Activated CD4-positive, alpha-beta T cell treated with anti-CD3 and anti-CD28 coated beads for 48 hours (primary cell): ENCODE measurements at regions not wholly inside any gene's neighbourhood (a gene's known extent, or its start where the extent isn't known, plus 50 kb on each side); places are given as distances from the start of the nearest gene placed in this dataset.
"Not testable (repeated sequence)": the region's sequence is repeated elsewhere in the genome, so short reads cannot be mapped to it uniquely, and the experiment has no call there.

Experiments used
- DNase-seq: peaks from one replicate; pipeline ENCODE4 v3.0.0-alpha.2; 2020

DNA sequence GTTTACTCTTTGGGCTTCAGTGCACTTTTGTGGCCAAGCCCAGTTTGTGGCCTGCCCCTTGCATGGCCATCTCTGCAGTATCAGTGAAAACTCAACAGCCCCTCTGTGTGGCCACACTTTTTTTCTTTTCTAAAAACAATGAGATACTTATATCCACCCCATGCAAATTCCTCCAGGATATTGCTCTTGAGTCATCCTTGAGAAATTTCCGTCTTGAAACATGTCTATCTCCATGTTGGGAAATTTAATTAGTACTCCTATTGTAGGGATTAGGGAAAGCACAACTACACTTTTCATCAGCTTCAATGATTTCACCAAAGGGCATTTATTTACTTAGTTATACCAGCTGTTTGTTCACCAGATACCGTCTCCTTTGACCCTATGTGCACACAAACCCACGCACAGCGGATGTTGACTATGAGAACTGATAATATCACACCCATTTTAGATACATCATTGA is 993.1 kb downstream of the TSN start:
- no peak for DNase-seq

- no peak for DNase-seq
Measured at GRCh38 chr2:122749405-122749804, 994.0 kb downstream of the TSN start.

DNA sequence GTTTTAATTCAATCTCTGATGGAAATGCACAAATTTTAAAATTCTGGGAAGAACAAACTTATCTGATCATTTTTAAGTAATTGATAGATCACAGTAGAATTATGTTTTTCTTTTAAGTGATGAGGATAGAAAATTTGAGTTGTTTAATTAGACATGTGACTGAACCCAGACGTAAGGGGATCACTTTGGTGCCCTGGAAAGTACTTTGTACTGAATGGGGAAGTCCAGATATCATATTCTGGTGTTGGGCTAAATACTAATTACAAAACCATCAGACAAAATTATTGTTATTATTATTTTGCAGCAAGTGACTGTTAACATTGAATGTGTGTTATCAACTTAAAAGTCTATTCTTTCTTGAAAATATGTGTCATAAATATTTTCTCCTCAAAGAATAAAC is 994.6 kb downstream of the TSN start:
- no peak for DNase-seq

GRCh38 chr2:122750808-122751207 is 995.4 kb downstream of the TSN start:
- DNase-seq, result no peak

DNA sequence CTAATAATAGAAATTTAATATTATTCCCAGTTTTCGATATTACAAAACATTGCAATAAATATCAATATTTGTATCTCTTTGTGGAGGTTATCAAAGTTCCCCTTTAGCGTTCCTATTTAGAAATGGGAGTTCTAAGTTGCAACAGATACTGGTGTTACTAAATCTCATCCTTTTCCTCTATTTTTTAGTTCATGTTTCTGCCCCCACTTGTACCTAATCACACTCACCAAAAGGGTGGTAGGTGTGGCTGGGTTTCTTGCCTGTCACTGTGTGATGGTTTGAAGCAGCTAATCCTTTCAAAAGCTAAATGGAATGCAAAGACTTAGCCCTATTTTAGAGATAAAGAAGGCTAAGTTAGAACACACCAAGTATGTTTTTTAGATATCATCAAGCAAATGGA is 997.9 kb downstream of the TSN start:
- DNase-seq, result no peak

GRCh38 chr2:122754561-122754960 is 999.1 kb downstream of the TSN start:
- DNase-seq, result no peak

- DNase-seq, result no peak
Measured at GRCh38 chr2:122755281-122755780, 999.9 kb downstream of the TSN start.

GRCh38 chr2:122758967-122759366 is 1003.5 kb downstream of the TSN start:
- DNase-seq, result no peak

DNA sequence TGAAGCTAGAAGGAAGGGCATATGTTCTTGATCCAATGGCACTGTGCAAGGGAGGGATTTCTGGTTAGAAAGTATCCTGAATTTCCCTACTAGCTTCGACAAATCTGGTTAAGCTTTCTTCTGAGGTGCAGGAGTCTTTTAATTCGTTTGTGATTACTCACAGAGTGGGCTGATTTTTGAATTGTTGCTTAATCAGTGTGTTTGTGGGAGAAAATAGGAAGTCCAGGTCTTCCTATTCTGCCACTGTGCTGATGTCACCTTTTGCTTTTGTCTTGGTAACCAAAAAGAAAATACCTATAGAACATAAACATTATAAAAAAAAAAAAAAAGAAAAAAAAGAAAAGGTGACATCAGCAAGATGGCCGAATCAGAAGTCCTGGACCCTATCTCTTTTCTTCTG is 1008.6 kb downstream of the TSN start:
- no peak for DNase-seq

GRCh38 chr2:122780251-122780650 is 1024.8 kb downstream of the TSN start:
- no peak for DNase-seq

GRCh38 chr2:122794100-122794499 is 1038.6 kb downstream of the TSN start:
- DNase-seq, result no peak

GRCh38 chr2:122795763-122796162 is 1040.3 kb downstream of the TSN start:
- no peak for DNase-seq

DNA sequence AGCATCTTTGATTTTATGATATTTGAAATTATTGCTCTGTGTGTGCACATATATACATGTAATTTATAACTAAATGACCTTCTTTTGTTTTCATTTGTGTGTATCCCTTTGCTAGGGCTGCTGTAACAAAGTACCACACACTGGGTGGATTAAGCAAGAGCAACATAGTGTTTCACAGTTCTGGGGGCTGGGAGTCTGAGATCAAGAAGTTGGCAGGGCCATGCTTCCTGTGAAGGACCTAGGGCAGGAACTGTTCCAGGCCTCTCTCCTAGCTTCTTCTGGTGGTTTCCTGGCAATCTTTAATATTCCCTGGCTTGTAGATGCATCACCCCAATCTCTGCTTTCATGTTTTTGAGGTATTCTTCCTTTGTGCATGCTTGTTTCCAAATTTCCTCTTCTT is 1043.9 kb downstream of the TSN start:
- DNase-seq, result no peak

- no peak for DNase-seq
Measured at GRCh38 chr2:122800781-122801180, 1045.3 kb downstream of the TSN start.

DNA sequence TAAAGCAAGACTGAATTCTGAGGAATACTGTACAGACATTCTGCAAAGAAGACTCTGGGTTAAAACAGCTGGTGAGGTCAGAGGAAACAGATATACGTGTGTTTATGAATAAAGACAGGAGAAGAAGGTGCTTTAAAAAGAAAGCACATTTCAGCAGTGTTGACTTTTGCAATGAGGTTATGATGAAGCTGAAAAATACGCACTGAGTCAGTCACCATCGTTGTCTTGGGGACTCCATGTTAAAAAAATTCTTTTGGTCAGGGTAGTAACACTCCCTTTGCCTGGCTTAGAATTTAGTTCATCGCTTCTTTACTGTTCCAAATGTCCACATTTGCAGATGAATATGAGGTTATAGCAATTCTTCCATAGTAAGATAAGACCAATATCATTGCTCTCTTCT is 1049.0 kb downstream of the TSN start:
- DNase-seq, result no peak

GRCh38 chr2:122805346-122805745 is 1049.9 kb downstream of the TSN start:
- no peak for DNase-seq

DNA sequence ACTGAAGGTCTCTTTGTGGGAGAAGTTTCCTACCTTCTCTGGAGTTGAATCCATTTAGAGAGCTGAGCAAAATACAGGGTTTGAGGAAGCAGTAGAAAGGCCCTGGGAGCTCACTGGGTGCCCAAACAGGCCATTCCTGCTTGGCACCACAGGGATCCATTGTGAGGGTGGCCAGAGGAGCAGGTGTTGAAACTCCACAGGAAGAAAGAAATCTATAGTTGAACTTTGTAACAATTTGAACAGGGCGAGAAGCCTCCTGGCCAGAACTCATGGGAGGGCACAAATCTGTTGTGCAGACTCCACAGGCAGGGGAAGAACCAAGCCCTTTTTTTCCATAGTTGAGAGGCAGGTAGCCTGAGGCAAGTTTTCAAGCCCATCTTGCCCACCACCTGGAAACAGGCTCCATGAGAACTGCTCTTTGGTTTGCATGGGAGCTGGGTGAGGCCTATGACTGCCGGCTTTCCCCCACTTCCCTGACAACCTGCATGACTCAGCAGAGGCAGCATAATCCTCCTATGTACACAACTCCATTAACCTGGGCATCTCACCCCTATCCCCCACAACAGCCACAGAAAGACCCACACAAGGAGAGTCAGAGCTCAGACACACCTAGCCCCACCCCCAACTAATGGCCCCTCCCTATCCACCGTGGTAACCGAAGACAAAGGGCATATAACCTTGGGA is 1053.0 kb downstream of the TSN start:
- DNase-seq, result no peak

GRCh38 chr2:122812214-122812613 is 1056.8 kb downstream of the TSN start:
- not testable (repeated sequence) for DNase-seq

DNA sequence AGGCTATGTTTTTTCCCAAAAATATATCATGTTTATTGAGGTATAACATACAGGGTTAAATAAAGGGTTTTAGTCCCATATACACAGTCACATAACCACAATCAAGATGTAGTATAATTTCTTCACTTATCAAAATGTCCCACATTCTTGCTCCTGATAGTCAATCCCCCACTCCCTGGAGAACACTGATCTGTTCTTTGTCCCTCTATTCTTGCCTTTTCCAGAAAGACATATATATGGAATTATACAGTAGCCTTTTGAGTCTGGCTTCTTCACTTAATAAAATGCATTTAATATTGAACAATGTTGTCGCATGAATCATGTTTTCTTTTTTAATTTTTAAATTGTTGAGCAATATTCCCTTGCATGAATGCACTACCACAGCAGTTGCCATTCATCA is 1059.7 kb downstream of the TSN start:
- no peak for DNase-seq

GRCh38 chr2:122816803-122817202 is 1061.4 kb downstream of the TSN start:
- no peak for DNase-seq

- no peak for DNase-seq
Measured at GRCh38 chr2:122822319-122822718, 1066.9 kb downstream of the TSN start.

GRCh38 chr2:122830157-122830556 is 1074.7 kb downstream of the TSN start:
- no peak for DNase-seq

DNA sequence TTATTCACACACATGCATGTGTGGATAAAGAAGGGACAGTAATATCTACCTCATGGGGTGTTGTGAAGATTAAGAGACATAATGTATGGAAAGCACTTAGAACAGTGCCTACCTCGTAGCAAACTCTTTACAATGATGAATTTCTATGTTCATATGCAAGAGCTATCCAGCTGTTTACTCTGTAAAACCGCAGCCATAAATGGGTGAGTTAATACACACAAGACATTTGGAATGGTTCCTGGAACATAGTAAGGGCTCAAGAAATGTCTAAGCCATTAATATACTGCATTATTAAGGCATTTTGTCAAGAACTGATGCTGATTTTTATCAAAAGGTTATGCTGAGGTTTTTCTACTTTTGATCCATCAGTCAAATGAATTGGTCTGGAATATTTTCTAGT is 1076.2 kb downstream of the TSN start:
- DNase-seq, result no peak

DNA sequence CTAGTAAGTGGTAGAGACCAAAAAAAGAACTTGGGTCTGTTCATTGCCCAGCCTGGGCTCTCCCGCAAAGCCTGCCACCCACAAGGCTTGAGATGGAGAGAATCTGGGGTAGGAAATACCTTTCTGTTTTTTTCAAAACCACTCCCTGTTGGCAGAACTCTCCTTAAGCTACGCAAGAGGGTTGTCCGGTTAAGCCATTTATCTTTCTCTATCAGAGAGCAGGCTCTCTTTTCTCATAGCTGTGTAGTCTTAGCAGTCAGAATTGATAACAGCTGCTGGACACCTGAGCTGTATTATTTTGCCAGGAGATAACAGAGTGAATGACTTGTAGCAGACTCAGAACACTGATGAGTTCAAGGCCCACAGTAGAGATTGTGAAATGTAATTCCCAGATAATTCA is 1088.1 kb downstream of the TSN start:
- DNase-seq, result no peak

- no peak for DNase-seq
Measured at GRCh38 chr2:122851161-122851560, 1095.7 kb downstream of the TSN start.
